Adipocyte (in vitro differentiated cells): ENCODE measurements at regions not wholly inside any gene's neighbourhood (a gene's known extent, or its start where the extent isn't known, plus 50 kb on each side); places are given as distances from the start of the nearest gene placed in this dataset.
"Not testable (repeated sequence)": the region's sequence is repeated elsewhere in the genome, so short reads cannot be mapped to it uniquely, and the experiment has no call there.

Experiments used
- DNase-seq: peaks from one replicate; pipeline ENCODE4 v3.0.0-alpha.2; 2015; ENCODE audit warnings: low read depth
- H3K27me3 ChIP-seq: replicated peaks from 2 replicates; pipeline ENCODE4 v1.7.0; 2013; ENCODE audit warnings: mild to moderate bottlenecking, low read length, moderate library complexity; ENCODE audit not compliant: control insufficient read depth, insufficient read depth
- H3K36me3 ChIP-seq: 2 replicates; pipeline ENCODE4 v1.7.0; 2013; ENCODE audit warnings: low read length, mild to moderate bottlenecking, moderate library complexity; ENCODE audit not compliant: control insufficient read depth, insufficient read depth, severe bottlenecking
- H3K4me1 ChIP-seq: 2 replicates; pipeline ENCODE4 v1.7.0; 2013; ENCODE audit warnings: mild to moderate bottlenecking, low read length, moderate library complexity; ENCODE audit not compliant: control insufficient read depth, insufficient read depth
- H3K4me3 ChIP-seq: 2 replicates; pipeline ENCODE4 v1.7.0; 2013; ENCODE audit warnings: mild to moderate bottlenecking, low read length, moderate library complexity
- H3K9ac ChIP-seq: 2 replicates; pipeline ENCODE4 v1.7.0; 2013; ENCODE audit warnings: mild to moderate bottlenecking, low read length, moderate library complexity
- H3K9me3 ChIP-seq: 2 replicates; pipeline ENCODE4 v1.7.0; 2013; ENCODE audit warnings: mild to moderate bottlenecking, low read length, moderate library complexity; ENCODE audit not compliant: control insufficient read depth

- peak; percentile 40 for DNase-seq
- H3K9me3 ChIP-seq: no peaks in the 10 kb centered on the region
- H3K4me3 ChIP-seq: no peak overlapping the region
- H3K9ac ChIP-seq: no peak overlapping the region
- H3K4me1 ChIP-seq: peaks cover 10% of the 10 kb centered on the region
- no peaks in the 10 kb centered on the region for H3K36me3 ChIP-seq
- H3K27me3 ChIP-seq: no peaks in the 10 kb centered on the region
Measured at GRCh38 chr12:75666126-75666938, 154.9 kb upstream of the KRR1 start.

GRCh38 chr12:75665216-75665615, 153.8 kb upstream of the KRR1 start:
- Histone ChIP-seq H3K36me3 (no peaks in the 10 kb centered on the region), H3K9ac (no peak overlapping the region), H3K9me3 (no peaks in the 10 kb centered on the region), H3K4me1 (peaks cover 13% of the 10 kb centered on the region), H3K27me3 (no peaks in the 10 kb centered on the region), H3K4me3 (no peak overlapping the region)
- no peak for DNase-seq

GRCh38 chr12:75662511-75663159, 151.2 kb upstream of the KRR1 start:
- DNase-seq: no peak
- no peaks in the 10 kb centered on the region for H3K27me3 ChIP-seq
- H3K36me3 ChIP-seq: no peaks in the 10 kb centered on the region
- no peak overlapping the region for H3K9ac ChIP-seq
- no peak overlapping the region for H3K4me3 ChIP-seq
- H3K9me3 ChIP-seq: no peaks in the 10 kb centered on the region
- H3K4me1 ChIP-seq: peaks cover 18% of the 10 kb centered on the region

- H3K4me1 ChIP-seq: peaks cover 15% of the 10 kb centered on the region
- H3K4me3 ChIP-seq: no peak overlapping the region
- no peak overlapping the region for H3K9ac ChIP-seq
- peak; percentile 53 for DNase-seq
- H3K9me3 ChIP-seq: no peaks in the 10 kb centered on the region
- no peaks in the 10 kb centered on the region for H3K27me3 ChIP-seq
- no peaks in the 10 kb centered on the region for H3K36me3 ChIP-seq
Measured at GRCh38 chr12:75661908-75662307, 150.5 kb upstream of the KRR1 start.

- Histone ChIP-seq H3K9me3 (no peaks in the 10 kb centered on the region), H3K4me1 (peaks cover 8% of the 10 kb centered on the region), H3K36me3 (no peaks in the 10 kb centered on the region), H3K27me3 (no peaks in the 10 kb centered on the region), H3K9ac (no peak overlapping the region), H3K4me3 (no peak overlapping the region)
- no peak for DNase-seq
Measured at GRCh38 chr12:75660805-75661404, 149.5 kb upstream of the KRR1 start.

GRCh38 chr12:75660107-75660530, 148.7 kb upstream of the KRR1 start:
- H3K36me3 ChIP-seq: no peaks in the 10 kb centered on the region
- DNase-seq: peak; percentile 48
- no peak overlapping the region for H3K9ac ChIP-seq
- no peak overlapping the region for H3K4me3 ChIP-seq
- peaks cover 8% of the 10 kb centered on the region for H3K4me1 ChIP-seq
- H3K27me3 ChIP-seq: no peaks in the 10 kb centered on the region
- H3K9me3 ChIP-seq: no peaks in the 10 kb centered on the region

GRCh38 chr12:75658901-75659823, 147.8 kb upstream of the KRR1 start:
- Histone ChIP-seq H3K4me1 (peaks cover 8% of the 10 kb centered on the region), H3K36me3 (no peaks in the 10 kb centered on the region), H3K27me3 (no peaks in the 10 kb centered on the region), H3K9me3 (no peaks in the 10 kb centered on the region), H3K4me3 (no peak overlapping the region), H3K9ac (no peak overlapping the region)
- peak; percentile 63 for DNase-seq

- Histone ChIP-seq H3K4me3 (no peak overlapping the region), H3K9me3 (no peaks in the 10 kb centered on the region), H3K36me3 (no peaks in the 10 kb centered on the region), H3K4me1 (peaks cover 8% of the 10 kb centered on the region), H3K27me3 (no peaks in the 10 kb centered on the region), H3K9ac (no peak overlapping the region)
- no peak for DNase-seq
Measured at GRCh38 chr12:75658286-75658685, 146.9 kb upstream of the KRR1 start.

GRCh38 chr12:75657831-75658230, 146.4 kb upstream of the KRR1 start:
- DNase-seq: no peak
- H3K27me3 ChIP-seq: no peaks in the 10 kb centered on the region
- H3K9me3 ChIP-seq: no peaks in the 10 kb centered on the region
- no peak overlapping the region for H3K9ac ChIP-seq
- no peak overlapping the region for H3K4me3 ChIP-seq
- H3K36me3 ChIP-seq: no peaks in the 10 kb centered on the region
- peaks cover 8% of the 10 kb centered on the region for H3K4me1 ChIP-seq

GRCh38 chr12:75657354-75657753, 145.9 kb upstream of the KRR1 start:
- not testable (repeated sequence) for H3K9ac ChIP-seq, H3K27me3 ChIP-seq, H3K4me1 ChIP-seq, H3K36me3 ChIP-seq, H3K4me3 ChIP-seq, DNase-seq, H3K9me3 ChIP-seq

GRCh38 chr12:75656648-75657047, 145.2 kb upstream of the KRR1 start:
- no peaks in the 10 kb centered on the region for H3K27me3 ChIP-seq

More at GRCh38 chr12:75656648-75657047, 145.2 kb upstream of the KRR1 start:
- no peak overlapping the region for H3K9ac ChIP-seq
- peaks cover 9% of the 10 kb centered on the region for H3K4me1 ChIP-seq
- DNase-seq: peak; percentile 80
- no peaks in the 10 kb centered on the region for H3K9me3 ChIP-seq
- no peaks in the 10 kb centered on the region for H3K36me3 ChIP-seq
- H3K4me3 ChIP-seq: no peak overlapping the region
